ENCODE measurements at regions not wholly inside any gene's neighbourhood (a gene's known extent, or its start where the extent isn't known, plus 50 kb on each side); places are given as distances from the start of the nearest gene placed in this dataset.
"Not testable (repeated sequence)": the region's sequence is repeated elsewhere in the genome, so short reads cannot be mapped to it uniquely, and the experiment has no call there.

GRCh38 chr11:79667380-79667779 lies 226.6 kb upstream of the TENM4 start:
- DNase-seq: no peak

- DNase-seq: no peak
Observed at GRCh38 chr11:79663017-79663416, 222.2 kb upstream of the TENM4 start.

- no peak for DNase-seq
Observed at GRCh38 chr11:79661373-79661772, 220.5 kb upstream of the TENM4 start.

- DNase-seq: no peak
Observed at GRCh38 chr11:79648766-79649520, 208.1 kb upstream of the TENM4 start.

GRCh38 chr11:79637219-79637618 lies 196.4 kb upstream of the TENM4 start:
- DNase-seq: no peak

- DNase-seq: no peak
Observed at GRCh38 chr11:79634905-79635304, 194.1 kb upstream of the TENM4 start.

GRCh38 chr11:79627281-79627680 lies 186.5 kb upstream of the TENM4 start:
- DNase-seq: no peak

- no peak for DNase-seq
Observed at GRCh38 chr11:79626135-79627075, 185.6 kb upstream of the TENM4 start.

- no peak for DNase-seq
Observed at GRCh38 chr11:79623375-79623774, 182.5 kb upstream of the TENM4 start.

GRCh38 chr11:79617561-79617960 lies 176.7 kb upstream of the TENM4 start:
- no peak for DNase-seq

GRCh38 chr11:79616392-79616851 lies 175.6 kb upstream of the TENM4 start:
- no peak for DNase-seq

GRCh38 chr11:79615425-79615824 lies 174.6 kb upstream of the TENM4 start:
- no peak for DNase-seq

- DNase-seq: no peak
Observed at GRCh38 chr11:79610678-79611077, 169.8 kb upstream of the TENM4 start.

GRCh38 chr11:79610139-79610538 lies 169.3 kb upstream of the TENM4 start:
- DNase-seq: no peak

GRCh38 chr11:79609511-79609910 lies 168.7 kb upstream of the TENM4 start:
- DNase-seq: no peak

- DNase-seq: not testable (repeated sequence)
Observed at GRCh38 chr11:79606461-79606860, 165.6 kb upstream of the TENM4 start.

- DNase-seq: no peak
Observed at GRCh38 chr11:79600711-79601110, 159.9 kb upstream of the TENM4 start.

- no peak for DNase-seq
Observed at GRCh38 chr11:79594834-79595233, 154.0 kb upstream of the TENM4 start.

GRCh38 chr11:79592824-79593223 lies 152.0 kb upstream of the TENM4 start:
- DNase-seq: no peak

GRCh38 chr11:79592406-79592805 lies 151.6 kb upstream of the TENM4 start:
- no peak for DNase-seq

- no peak for DNase-seq
Observed at GRCh38 chr11:79582434-79582833, 141.6 kb upstream of the TENM4 start.

- DNase-seq: no peak
Observed at GRCh38 chr11:79579063-79579462, 138.2 kb upstream of the TENM4 start.

- no peak for DNase-seq
Observed at GRCh38 chr11:79578116-79578515, 137.3 kb upstream of the TENM4 start.

- no peak for DNase-seq
Observed at GRCh38 chr11:79575701-79576100, 134.9 kb upstream of the TENM4 start.

Data from midbrain (tissue), 1 donor.